SK-N-MC (cell line): ENCODE measurements at regions not wholly inside any gene's neighbourhood (a gene's known extent, or its start where the extent isn't known, plus 50 kb on each side); places are given as distances from the start of the nearest gene placed in this dataset.

Experiments used
- DNase-seq: peaks from one replicate; pipeline ENCODE4 v3.0.0-alpha.2; 2011; ENCODE audit warnings: low read depth, low spot score
- H3K27ac ChIP-seq: fragments of 200-600 bp; sonication (generic); 2 replicates; pipeline ENCODE4 v1.5.1; 2016; ENCODE audit warnings: mixed run types
- H3K36me3 ChIP-seq: fragments of 200-600 bp; sonication (generic); 2 replicates; pipeline ENCODE4 v1.6.1; 2017; ENCODE audit warnings: antibody characterized with exemption, low read length, mixed read lengths; ENCODE audit not compliant: insufficient read depth
- H3K4me3 ChIP-seq: fragments of 200-600 bp; sonication (generic); 2 replicates; pipeline ENCODE4 v1.5.1; 2016
- H3K9ac ChIP-seq: fragments of 200-600 bp; sonication (generic); 2 replicates; pipeline ENCODE4 v1.8.0; 2017; ENCODE audit warnings: mixed run types, mixed read lengths; ENCODE audit not compliant: insufficient read length
- H3K9me3 ChIP-seq: fragments of 200-600 bp; sonication (generic); 2 replicates; pipeline ENCODE4 v1.6.1; 2017; ENCODE audit warnings: low read depth, mild to moderate bottlenecking, antibody characterized with exemption, low read length, moderate library complexity, mixed read lengths
- EZH2 ChIP-seq: fragments of 200-600 bp; sonication (generic); IDR thresholded peaks from one replicate; pipeline ENCODE4 v1.6.1; 2017; ENCODE audit warnings: antibody characterized with exemption
- FOXP2 ChIP-seq: optimal IDR thresholded peaks from 2 replicates; pipeline ENCODE3; 2011; ENCODE audit warnings: mild to moderate bottlenecking, moderate library complexity; ENCODE audit not compliant: insufficient read depth; ENCODE audit errors: extremely low read length, control extremely low read depth
- POLR2AphosphoS5 ChIP-seq: IDR thresholded peaks from 2 replicates; pipeline ENCODE4 v1.6.1; 2012; ENCODE audit warnings: mild to moderate bottlenecking, low read depth, low read length, borderline replicate concordance

GRCh38 chr15:88982304-88982945, 69.2 kb upstream of the MFGE8 start:
- no peak for DNase-seq
- TF ChIP-seq EZH2 (no peak), POLR2AphosphoS5 (no peak), FOXP2 (no peak)
- no peaks in the 10 kb centered on the region for H3K9me3 ChIP-seq

GRCh38 chr15:88982946-88983342, 69.8 kb upstream of the MFGE8 start:
- DNase-seq: no peak
- no peaks in the 10 kb centered on the region for H3K36me3 ChIP-seq
- no peaks in the 10 kb centered on the region for H3K9me3 ChIP-seq
- no peak overlapping the region for H3K9ac ChIP-seq
- TF ChIP-seq EZH2 (no peak), FOXP2 (no peak), POLR2AphosphoS5 (no peak)
- H3K27ac ChIP-seq: no peak overlapping the region
- H3K4me3 ChIP-seq: no peak overlapping the region

More at GRCh38 chr15:88982304-88982945, 69.2 kb upstream of the MFGE8 start:
- no peaks in the 10 kb centered on the region for H3K36me3 ChIP-seq
- H3K27ac ChIP-seq: no peak overlapping the region
- no peak overlapping the region for H3K4me3 ChIP-seq
- no peak overlapping the region for H3K9ac ChIP-seq

GRCh38 chr15:88983861-88984429, 70.8 kb upstream of the MFGE8 start:
- Histone ChIP-seq H3K9me3 (no peaks in the 10 kb centered on the region), H3K36me3 (no peaks in the 10 kb centered on the region), H3K9ac (no peak overlapping the region), H3K27ac (no peak overlapping the region), H3K4me3 (no peak overlapping the region)
- no peak for TF ChIP-seq EZH2
- no peak for TF ChIP-seq POLR2AphosphoS5
- no peak for TF ChIP-seq FOXP2
- no peak for DNase-seq

- no peak for DNase-seq
- Histone ChIP-seq H3K4me3 (no peak overlapping the region), H3K9ac (no peak overlapping the region), H3K27ac (no peak overlapping the region), H3K36me3 (no peaks in the 10 kb centered on the region), H3K9me3 (no peaks in the 10 kb centered on the region)
- TF ChIP-seq POLR2AphosphoS5 (no peak), EZH2 (no peak), FOXP2 (no peak)
Measured at GRCh38 chr15:88985547-88986393, 72.6 kb upstream of the MFGE8 start.

GRCh38 chr15:88986949-88987590, 73.9 kb upstream of the MFGE8 start:
- no peak overlapping the region for H3K9ac ChIP-seq
- TF ChIP-seq EZH2: no peak
- TF ChIP-seq FOXP2: no peak
- TF ChIP-seq POLR2AphosphoS5: no peak
- H3K36me3 ChIP-seq: no peaks in the 10 kb centered on the region
- no peak overlapping the region for H3K27ac ChIP-seq
- no peak for DNase-seq
- no peaks in the 10 kb centered on the region for H3K9me3 ChIP-seq
- no peak overlapping the region for H3K4me3 ChIP-seq

GRCh38 chr15:88987591-88987933, 74.4 kb upstream of the MFGE8 start:
- H3K27ac ChIP-seq: no peak overlapping the region
- no peak overlapping the region for H3K9ac ChIP-seq
- H3K36me3 ChIP-seq: no peaks in the 10 kb centered on the region
- no peak for TF ChIP-seq POLR2AphosphoS5
- no peak for DNase-seq
- H3K4me3 ChIP-seq: no peak overlapping the region
- no peaks in the 10 kb centered on the region for H3K9me3 ChIP-seq

GRCh38 chr15:88987934-88988671, 74.9 kb upstream of the MFGE8 start:
- no peak for DNase-seq
- Histone ChIP-seq H3K27ac (no peak overlapping the region), H3K36me3 (no peaks in the 10 kb centered on the region), H3K9ac (no peak overlapping the region), H3K9me3 (no peaks in the 10 kb centered on the region), H3K4me3 (no peak overlapping the region)
- TF ChIP-seq FOXP2 (no peak), POLR2AphosphoS5 (no peak), EZH2 (no peak)

- H3K9ac ChIP-seq: no peak overlapping the region
- no peaks in the 10 kb centered on the region for H3K36me3 ChIP-seq
- TF ChIP-seq EZH2 (no peak), POLR2AphosphoS5 (no peak), FOXP2 (no peak)
- H3K4me3 ChIP-seq: no peak overlapping the region
- H3K9me3 ChIP-seq: no peaks in the 10 kb centered on the region
- no peak overlapping the region for H3K27ac ChIP-seq
- DNase-seq: no peak
Measured at GRCh38 chr15:88989578-88989977, 76.4 kb upstream of the MFGE8 start.
